ENCODE measurements at regions not wholly inside any gene's neighbourhood (a gene's known extent, or its start where the extent isn't known, plus 50 kb on each side); places are given as distances from the start of the nearest gene placed in this dataset.

GRCh38 chr10:117424883-117425649 is 49.8 kb upstream of the PDZD8 start:
- no peak for DNase-seq

All from NCI-H1092 treated with DMSO at 0.1 percent for 48 hours (cell line).